Cardiac muscle cell (in vitro differentiated cells and primary cell): ENCODE measurements at regions not wholly inside any gene's neighbourhood (a gene's known extent, or its start where the extent isn't known, plus 50 kb on each side); places are given as distances from the start of the nearest gene placed in this dataset.

Experiments
- DNase-seq, 2 donors: peaks; one replicate each; pipeline versions ENCODE4 v3.0.0 to v3.0.0-alpha.2; 2010 to 2017; ENCODE audit warnings: low read depth in 1 of 2, low spot score in 1 of 2
- H3K27ac ChIP-seq: fragments of 200-600 bp; sonication (generic); 2 replicates; pipeline ENCODE4 v1.5.1; 2016
- H3K27me3 ChIP-seq: fragments of 200-600 bp; sonication (generic); 2 replicates; pipeline ENCODE4 v1.6.0; 2016; ENCODE audit warnings: control low read depth
- H3K36me3 ChIP-seq: fragments of 200-600 bp; sonication (generic); 2 replicates; pipeline ENCODE4 v1.5.1; 2016; ENCODE audit warnings: control low read depth
- H3K4me1 ChIP-seq: fragments of 200-600 bp; sonication (generic); 2 replicates; pipeline ENCODE4 v1.8.1; 2017; ENCODE audit warnings: low read depth, mild to moderate bottlenecking, mixed run types
- H3K4me3 ChIP-seq: fragments of 200-600 bp; sonication (generic); 2 replicates; pipeline ENCODE4 v1.5.1; 2016; ENCODE audit warnings: mild to moderate bottlenecking
- H3K9me3 ChIP-seq: fragments of 200-600 bp; sonication (generic); 2 replicates; pipeline ENCODE4 v1.5.1; 2017; ENCODE audit warnings: low read depth, mild to moderate bottlenecking, control low read depth
- TF ChIP-seq, protein P1 (sequence below): IDR thresholded peaks from 2 replicates; pipeline ENCODE4 v1.5.1; 2012; ENCODE audit warnings: low read depth, mild to moderate bottlenecking, low read length

GRCh38 chr18:73842795-73843394 is 304.7 kb downstream of the FBXO15 start:
- peaks cover 16% of the 10 kb centered on the region for H3K4me1 ChIP-seq
- TF ChIP-seq, protein P1, sequence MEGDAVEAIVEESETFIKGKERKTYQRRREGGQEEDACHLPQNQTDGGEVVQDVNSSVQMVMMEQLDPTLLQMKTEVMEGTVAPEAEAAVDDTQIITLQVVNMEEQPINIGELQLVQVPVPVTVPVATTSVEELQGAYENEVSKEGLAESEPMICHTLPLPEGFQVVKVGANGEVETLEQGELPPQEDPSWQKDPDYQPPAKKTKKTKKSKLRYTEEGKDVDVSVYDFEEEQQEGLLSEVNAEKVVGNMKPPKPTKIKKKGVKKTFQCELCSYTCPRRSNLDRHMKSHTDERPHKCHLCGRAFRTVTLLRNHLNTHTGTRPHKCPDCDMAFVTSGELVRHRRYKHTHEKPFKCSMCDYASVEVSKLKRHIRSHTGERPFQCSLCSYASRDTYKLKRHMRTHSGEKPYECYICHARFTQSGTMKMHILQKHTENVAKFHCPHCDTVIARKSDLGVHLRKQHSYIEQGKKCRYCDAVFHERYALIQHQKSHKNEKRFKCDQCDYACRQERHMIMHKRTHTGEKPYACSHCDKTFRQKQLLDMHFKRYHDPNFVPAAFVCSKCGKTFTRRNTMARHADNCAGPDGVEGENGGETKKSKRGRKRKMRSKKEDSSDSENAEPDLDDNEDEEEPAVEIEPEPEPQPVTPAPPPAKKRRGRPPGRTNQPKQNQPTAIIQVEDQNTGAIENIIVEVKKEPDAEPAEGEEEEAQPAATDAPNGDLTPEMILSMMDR: peak; percentile 99
- no peak overlapping the region for H3K4me3 ChIP-seq
- no peaks in the 10 kb centered on the region for H3K36me3 ChIP-seq
- H3K9me3 ChIP-seq: no peaks in the 10 kb centered on the region
- H3K27ac ChIP-seq: no peak overlapping the region
- DNase-seq: peak; percentile 64 to 76
- no peaks in the 10 kb centered on the region for H3K27me3 ChIP-seq

DNA sequence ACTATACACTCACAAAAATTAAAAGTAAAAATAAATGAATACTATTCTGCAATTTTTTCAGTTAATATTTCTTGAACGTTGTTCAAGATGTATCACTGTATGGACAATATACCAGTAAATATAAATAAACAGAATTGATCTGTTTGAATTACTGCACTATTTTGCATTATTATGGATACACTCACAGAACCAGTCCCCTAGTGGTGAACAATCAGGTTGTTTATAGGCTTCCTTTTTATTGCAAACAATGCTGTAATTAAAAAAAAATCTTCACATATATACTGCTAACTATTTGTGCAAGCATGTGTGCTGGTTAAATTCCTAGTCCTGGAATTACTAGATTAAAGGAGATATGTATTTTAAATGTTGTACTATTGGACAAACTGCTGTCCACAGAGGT is 306.0 kb downstream of the FBXO15 start:
- no peaks in the 10 kb centered on the region for H3K36me3 ChIP-seq

GRCh38 chr18:73840319-73840945 is 307.2 kb downstream of the FBXO15 start:
- no peak overlapping the region for H3K27ac ChIP-seq
- H3K27me3 ChIP-seq: no peaks in the 10 kb centered on the region
- DNase-seq: no peak
- no peak overlapping the region for H3K4me3 ChIP-seq
- H3K36me3 ChIP-seq: no peaks in the 10 kb centered on the region
- peaks cover 15% of the 10 kb centered on the region for H3K4me1 ChIP-seq
- H3K9me3 ChIP-seq: no peaks in the 10 kb centered on the region
- TF ChIP-seq, protein P1: no peak

More for the DNA sequence above, 306.0 kb downstream of the FBXO15 start:
- Histone ChIP-seq H3K9me3 (no peaks in the 10 kb centered on the region), H3K4me1 (peaks cover 16% of the 10 kb centered on the region), H3K27ac (no peak overlapping the region), H3K4me3 (no peak overlapping the region), H3K27me3 (no peaks in the 10 kb centered on the region)
- DNase-seq: no peak
- TF ChIP-seq, protein P1: peak; percentile 27

DNA sequence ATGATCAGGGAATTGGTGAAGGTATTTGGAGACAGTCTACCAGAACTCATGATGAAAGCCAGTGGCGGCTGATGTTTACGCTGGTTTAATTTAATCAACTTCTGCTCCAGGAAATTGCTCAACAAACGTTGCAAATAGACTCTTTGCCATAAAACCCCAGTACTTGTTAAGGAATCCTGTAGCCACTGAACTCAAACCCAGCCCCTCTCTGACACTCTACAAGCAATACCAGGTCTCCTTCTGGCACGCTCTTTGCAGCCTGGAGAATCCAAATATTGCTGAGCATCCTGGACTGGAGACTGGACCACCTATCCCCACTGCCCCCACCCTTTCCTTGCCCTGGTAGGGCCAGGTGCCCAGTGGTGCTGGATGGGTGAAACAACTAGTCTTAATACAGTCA is 308.2 kb downstream of the FBXO15 start:
- TF ChIP-seq, protein P1: no peak
- H3K36me3 ChIP-seq: no peaks in the 10 kb centered on the region
- DNase-seq: no peak
- H3K4me1 ChIP-seq: peaks cover 10% of the 10 kb centered on the region
- no peak overlapping the region for H3K4me3 ChIP-seq
- no peaks in the 10 kb centered on the region for H3K9me3 ChIP-seq
- H3K27me3 ChIP-seq: no peaks in the 10 kb centered on the region
- H3K27ac ChIP-seq: no peak overlapping the region

GRCh38 chr18:73838107-73838506 is 309.5 kb downstream of the FBXO15 start:
- Histone ChIP-seq H3K36me3 (no peaks in the 10 kb centered on the region), H3K27me3 (no peaks in the 10 kb centered on the region), H3K4me1 (peaks cover 10% of the 10 kb centered on the region), H3K9me3 (no peaks in the 10 kb centered on the region), H3K4me3 (no peak overlapping the region), H3K27ac (no peak overlapping the region)
- TF ChIP-seq, protein P1: no peak
- no peak for DNase-seq
